ENCODE measurements at regions not wholly inside any gene's neighbourhood (a gene's known extent, or its start where the extent isn't known, plus 50 kb on each side); places are given as distances from the start of the nearest gene placed in this dataset.
"Not testable (repeated sequence)": the region's sequence is repeated elsewhere in the genome, so short reads cannot be mapped to it uniquely, and the experiment has no call there.

DNA sequence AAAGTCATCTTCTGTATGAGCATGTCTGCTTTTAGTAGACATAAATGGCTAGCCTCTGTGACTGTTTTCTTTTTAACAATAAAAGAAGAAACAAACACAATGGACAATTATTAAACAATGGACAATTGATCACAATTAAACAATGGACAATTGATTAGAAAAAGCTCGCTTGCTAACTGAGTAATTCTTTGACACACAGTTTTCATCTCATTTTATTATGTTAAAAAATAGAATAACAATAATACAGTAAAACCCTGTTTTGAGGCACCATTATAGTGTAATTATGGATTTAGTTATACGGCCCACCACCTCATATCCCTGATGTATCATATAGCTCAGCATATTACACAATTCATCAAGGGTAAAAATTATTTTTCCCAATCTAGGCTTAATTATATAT is 989.0 kb downstream of the LTN1 start:
- not testable (repeated sequence) for DNase-seq (ENCODE audit: low read depth in 2 of 2)

DNA sequence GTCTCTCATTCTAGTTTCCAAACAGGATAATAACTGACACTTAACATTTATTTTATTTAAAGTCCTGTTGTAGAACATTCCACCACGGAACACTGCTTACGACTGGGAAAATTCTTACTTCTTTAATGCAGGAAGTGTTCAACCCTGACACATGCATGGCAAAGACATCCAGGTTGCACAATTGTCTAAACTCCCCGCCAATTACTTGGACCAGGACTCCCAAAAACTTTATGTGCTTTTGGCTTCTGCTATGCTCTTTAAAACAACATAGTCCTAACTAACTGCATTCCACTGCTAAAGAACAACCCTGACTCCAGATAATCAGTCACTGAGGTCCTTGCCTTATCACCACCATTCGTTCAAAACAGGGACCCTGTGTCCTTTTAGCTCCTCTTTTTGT is 995.8 kb downstream of the LTN1 start:
- DNase-seq (ENCODE audit: low read depth in 2 of 2) = not testable (repeated sequence)

DNA sequence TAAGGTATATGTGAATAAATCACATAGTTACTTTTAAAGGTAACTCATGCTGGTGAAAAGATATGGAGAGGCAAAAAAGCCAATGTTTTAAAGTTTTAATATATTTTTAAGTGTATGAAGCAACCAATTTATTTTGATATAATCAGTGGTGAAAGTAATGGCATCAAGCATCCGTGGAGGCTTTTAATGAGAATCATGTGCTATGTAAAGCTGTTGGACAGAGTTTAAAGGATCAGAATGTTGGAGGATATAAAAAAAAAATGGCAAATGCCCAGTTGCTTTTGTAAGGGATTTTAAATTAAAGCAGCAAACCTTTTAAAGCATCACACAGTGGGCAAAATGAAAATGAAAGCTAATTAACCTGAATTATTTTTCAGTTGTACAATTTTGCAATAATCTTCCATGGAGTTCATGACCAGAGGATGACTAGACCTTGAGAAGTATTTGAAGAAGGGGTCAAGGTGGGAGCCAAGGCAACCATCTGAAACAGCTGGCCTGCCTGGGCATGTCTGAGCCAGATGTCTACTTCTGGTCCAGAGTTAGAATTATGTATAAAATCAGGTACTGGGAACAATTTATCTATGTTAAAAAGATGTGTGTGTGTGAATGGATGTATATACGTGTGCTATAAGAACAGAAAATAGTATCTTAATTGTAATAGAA is 1007.9 kb downstream of the LTN1 start:
- not testable (repeated sequence) for DNase-seq (ENCODE audit: low read depth in 2 of 2)

DNA sequence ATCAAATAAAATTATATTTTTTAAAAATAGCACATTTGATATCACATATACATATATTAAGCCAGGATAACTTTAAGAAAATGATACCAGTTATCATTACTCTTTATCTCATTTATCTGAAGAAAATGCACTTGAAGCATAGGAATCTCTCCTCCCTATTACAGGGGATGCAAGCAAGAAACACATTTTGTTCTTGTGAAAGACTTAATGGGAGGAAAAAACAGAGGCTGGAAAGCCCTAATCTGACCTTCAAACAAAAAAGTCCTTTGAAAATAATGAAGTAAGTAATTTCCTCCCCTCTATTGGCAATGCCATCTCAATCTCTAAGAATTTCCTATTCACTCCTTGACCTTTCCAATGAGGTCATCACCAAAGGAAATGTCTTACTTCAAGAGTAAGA is 1012.6 kb upstream of the ADAMTS5 start:
- DNase-seq (ENCODE audit: low read depth in 2 of 2) = not testable (repeated sequence)

DNA sequence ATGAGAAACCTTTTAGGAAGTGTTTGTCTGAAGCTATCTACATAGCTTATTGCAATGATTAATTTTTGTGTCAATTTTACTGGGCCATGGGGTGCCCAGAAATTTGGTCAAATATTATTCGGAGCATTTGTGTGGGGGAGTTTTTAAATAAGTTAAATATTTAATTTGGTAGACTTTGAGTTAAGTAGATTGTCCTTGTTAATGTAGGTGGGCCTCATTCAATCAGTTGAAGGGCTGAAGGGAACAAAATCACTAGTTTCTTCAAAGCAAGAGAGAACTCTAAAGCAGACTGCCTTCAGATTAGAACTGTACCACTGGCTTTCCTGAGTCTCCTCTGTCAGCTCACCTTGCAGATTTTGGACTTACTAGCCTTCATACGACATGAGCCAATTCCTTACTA is 1008.6 kb upstream of the ADAMTS5 start:
- no peak for DNase-seq (ENCODE audit: low read depth in 2 of 2)

DNA sequence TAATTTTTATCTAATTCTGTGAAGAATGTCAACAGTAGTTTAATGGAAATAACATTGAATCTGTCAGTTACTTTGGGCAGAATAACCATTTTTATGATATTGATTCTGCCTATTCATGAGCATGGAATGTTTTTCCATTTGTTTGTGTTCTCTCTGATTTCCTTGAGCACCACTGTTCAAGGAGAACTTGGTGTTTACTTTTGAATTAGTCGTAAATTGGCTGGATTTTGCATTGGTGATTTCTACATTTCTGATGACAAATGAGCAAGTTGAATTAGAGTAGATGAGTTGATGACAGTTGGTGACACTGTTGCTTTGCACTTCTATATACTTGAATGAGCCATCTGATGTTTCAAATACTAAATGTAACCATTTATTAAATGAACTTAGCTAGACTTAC is 1007.3 kb upstream of the ADAMTS5 start:
- not testable (repeated sequence) for DNase-seq (ENCODE audit: low read depth in 2 of 2)

DNA sequence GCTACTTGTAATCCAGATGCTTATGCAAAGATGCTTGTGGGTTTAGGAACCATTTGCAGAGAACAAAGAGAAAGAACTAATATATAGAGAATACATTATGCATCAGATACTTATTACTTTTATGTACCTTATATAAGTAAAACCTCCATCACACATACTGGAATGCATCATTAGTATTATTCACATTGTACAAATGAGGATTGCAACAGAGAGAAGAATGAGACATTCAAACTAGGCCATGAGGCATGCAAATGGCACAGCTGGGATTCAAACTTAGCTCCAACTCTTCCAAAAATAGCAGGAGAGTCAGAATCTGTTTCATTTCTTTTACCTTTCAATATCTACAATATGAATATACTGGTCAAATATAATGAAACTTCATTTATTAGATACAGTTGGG is 1001.4 kb upstream of the ADAMTS5 start:
- DNase-seq (ENCODE audit: low read depth in 2 of 2) = not testable (repeated sequence)

DNA sequence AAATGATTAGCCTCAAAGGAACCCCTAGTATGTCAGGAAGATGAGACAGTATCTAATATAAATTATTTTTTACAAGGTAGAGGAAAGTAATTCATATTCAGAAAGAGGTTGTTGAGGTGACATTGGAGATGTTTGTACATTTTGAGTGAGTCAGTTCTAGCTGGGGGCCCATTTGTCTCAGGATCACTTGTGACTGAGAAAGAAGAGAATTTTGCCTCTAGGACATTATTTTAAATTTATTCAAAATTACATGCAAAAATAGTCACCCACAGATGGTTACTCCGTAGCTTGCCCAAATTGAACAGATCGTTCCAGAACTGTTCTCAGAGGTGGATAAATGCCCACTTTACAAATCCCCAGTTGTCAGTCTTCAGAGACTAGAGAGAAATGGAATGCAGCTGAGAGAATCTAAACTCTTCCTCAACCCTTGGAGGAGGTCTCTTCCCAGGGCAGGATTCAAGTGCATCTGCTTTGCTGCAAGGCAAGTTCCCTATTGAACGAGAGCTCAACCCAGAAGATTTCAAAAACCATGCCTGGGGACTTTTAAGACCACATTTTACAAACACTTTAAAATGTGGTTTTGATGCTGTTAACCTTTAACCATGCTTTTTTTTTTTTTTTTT is 987.8 kb upstream of the ADAMTS5 start:
- DNase-seq (ENCODE audit: low read depth in 2 of 2) = no peak

DNA sequence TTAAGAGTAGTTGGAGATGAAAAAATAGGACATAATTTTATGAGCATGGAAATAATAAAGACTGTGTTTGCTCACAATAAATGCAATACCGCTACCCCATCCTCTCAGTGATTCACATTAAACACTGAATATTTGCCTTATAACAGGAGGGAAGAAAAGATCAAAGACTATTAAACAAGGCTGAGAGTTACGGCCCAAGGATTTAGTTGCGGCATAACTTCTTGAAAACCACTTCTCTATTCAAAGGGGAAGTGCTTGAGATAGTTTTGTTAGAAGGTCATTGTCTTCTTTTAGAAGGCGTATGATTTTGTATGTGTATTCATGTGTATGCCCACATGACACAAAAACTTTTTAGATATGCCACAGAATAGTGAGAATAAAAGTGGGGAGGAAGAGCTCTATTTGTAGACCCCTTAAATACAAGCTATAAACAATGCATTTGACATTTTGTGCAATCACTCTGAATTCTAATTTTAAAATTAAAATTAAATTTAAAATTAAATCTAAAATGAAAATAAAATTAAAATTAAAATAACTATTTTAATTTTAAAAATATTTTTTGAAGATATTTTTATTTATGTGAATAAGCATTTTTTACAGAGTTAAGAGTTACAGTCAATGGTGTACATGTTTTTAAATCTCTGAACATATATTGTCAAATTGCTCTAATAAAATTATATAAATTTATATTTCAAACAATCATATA is 986.6 kb upstream of the ADAMTS5 start:
- no peak for DNase-seq (ENCODE audit: low read depth in 2 of 2)

DNA sequence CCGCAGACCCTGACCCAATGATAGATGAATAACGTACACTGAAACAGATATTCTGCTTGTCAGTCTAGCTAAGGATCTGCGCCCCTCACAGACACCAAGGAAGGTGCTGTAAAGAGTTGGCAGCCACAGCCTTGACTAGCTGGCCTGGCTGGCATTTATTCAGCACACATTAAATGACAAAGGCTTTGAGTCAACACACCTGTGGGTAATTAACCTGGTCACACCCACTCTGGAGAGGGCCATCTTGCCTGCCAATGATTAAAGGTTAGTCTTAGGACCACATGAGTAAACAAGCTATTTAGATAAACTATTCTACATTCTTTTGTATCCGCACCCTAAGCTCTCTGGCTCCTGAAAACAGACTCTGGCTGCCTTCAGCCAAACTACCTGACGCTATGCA is 982.2 kb upstream of the ADAMTS5 start:
- DNase-seq (ENCODE audit: low read depth in 2 of 2) = not testable (repeated sequence)

DNA sequence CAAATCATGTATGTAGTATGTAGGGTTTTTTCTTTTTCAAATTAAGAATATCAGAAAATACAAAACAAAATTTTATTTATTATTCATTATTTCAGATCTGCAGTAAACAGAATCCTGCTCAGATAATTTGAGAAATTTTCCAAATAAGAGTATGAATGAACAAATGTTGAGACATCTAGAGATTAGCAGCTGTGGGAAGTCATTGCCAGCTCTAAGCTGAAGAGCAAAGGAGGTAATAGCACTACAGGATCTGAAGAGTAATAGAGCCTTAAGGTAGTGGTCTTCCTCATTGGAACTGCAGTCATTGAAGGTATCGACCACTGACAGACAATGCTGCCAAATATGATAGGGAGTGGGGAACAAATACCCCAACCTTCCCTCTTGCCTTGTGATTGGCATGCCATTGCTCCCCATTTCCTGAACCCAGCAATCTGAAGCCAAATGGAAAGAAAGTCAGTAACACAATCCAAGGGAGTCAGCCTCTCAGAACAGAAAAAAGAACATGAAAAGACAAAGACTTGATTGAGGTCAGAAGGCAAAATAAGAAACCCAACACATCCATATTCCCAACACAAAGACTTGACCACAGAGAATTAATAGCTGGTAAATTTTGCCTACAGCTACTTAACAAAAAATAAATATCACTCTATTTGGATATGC is 963.4 kb upstream of the ADAMTS5 start:
- not testable (repeated sequence) for DNase-seq (ENCODE audit: low read depth in 2 of 2)

DNA sequence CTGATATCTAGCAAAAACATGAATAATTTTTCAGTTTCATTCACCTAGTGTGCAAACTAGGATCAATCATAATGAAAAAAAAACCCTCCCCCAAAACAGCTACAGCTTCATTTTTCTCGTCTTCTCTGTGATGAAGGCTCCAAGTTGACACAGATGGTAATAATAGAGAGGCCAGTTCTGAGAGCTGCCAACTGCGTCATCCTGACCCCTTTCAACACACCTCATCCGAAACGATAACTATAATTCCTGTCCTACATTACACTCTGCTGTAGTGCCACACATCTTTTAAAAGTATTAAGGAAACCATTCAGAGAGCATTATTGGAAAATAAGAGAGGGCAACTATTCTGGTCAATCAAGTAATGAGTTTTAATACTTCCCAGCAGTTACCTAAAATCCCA is 962.3 kb upstream of the ADAMTS5 start:
- not testable (repeated sequence) for DNase-seq (ENCODE audit: low read depth in 2 of 2)

DNA sequence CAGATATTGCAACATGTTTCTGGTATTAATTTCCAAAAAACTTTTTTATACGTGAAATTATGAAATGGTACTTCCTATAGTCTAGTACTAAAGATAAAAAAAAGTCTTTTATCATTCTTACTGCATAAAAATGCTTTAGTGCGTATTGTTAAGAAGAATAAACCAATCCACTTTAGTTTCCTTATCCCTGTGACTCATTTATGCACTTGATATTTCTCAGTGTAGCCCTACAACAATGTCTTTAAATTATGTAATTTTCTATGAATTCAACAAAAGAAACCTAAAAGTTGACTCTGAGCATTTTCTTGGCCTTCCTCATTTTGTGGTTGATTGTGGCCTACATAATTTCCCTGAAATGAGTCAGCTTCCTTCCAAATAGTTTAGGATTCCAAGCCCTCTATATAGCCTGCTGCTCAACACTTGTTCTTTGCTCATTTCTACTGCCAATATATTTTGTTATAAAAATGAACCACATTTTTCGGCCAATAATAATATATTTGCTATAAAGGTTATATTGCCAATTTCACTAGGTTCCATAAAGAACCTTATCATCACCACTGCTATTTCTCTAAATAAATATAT is 961.7 kb upstream of the ADAMTS5 start:
- DNase-seq (ENCODE audit: low read depth in 2 of 2) = not testable (repeated sequence)

DNA sequence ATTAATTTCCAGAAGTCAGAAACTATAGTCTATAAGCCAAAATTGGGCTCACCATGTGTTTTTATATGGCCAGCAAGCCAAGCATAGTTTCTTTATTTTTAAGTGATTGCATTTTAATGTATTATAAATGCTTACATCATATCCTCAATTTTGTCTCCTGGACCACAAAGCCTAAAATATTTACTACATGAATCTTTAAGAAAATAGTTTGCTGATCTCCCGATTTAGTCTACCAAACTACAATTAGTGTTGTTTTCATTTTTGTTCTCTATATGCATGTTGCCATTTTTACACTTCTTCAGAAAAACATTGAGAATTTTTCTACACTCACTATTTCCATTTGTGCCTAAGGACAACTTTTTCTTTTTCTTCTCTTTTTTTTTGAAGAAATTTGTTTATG is 954.5 kb upstream of the ADAMTS5 start:
- not testable (repeated sequence) for DNase-seq (ENCODE audit: low read depth in 2 of 2)

DNA sequence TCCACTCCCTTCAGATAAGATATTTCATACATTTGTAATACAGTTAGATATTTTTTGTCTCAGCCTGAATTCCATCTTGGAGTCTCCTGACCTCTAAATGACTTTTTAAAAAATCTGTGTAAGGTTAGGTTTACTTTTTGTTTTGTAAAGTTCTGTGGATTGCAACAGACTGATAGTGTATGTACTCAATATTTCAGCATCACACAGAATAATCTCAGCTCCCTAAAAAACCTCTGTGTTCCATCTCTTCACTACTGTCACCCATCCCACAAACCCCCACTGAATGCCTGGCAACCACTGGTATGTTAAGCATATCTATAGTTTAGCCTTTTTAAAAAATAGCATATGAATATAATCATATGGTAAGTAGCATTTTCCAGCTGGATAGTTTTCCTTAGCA is 951.1 kb upstream of the ADAMTS5 start:
- DNase-seq (ENCODE audit: low read depth in 2 of 2) = not testable (repeated sequence)

DNA sequence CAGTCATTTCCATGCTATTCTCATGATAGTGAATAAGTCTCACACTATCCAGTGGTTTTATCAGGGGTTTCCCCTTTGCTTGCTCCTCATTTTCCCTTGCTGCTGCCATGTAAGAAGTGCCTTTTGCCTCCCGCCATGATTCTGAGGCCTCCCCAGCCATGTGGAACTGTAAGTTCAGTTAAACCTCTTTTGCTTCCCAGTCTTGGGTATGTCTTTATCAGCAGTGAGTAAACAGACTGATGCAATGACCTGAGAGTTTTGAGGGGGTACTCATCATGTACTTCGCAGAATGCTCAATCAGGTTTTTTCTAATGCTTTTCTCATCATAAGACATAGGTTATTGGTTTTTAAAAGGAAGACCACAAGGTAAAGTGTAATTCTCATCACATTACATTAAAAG is 949.4 kb upstream of the ADAMTS5 start:
- DNase-seq (ENCODE audit: low read depth in 2 of 2) = not testable (repeated sequence)

DNA sequence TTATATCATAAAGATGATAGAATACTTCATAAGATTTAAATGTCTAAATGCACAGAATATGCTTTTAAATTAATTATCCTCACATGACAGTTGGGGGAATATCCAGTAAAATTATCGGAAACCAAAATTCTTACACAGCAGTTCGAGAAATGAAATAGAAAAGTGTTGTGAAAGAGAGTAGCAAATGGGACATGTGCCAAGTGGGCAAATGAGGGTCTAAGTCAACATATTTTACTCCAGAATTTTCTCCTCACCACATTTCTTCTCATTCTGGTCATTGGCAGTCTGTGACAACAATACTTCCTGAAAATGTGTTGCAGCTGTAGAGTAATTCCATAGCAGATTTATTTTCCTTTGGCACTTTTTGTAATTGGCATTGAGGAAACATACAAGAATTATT is 945.2 kb upstream of the ADAMTS5 start:
- not testable (repeated sequence) for DNase-seq (ENCODE audit: low read depth in 2 of 2)

DNA sequence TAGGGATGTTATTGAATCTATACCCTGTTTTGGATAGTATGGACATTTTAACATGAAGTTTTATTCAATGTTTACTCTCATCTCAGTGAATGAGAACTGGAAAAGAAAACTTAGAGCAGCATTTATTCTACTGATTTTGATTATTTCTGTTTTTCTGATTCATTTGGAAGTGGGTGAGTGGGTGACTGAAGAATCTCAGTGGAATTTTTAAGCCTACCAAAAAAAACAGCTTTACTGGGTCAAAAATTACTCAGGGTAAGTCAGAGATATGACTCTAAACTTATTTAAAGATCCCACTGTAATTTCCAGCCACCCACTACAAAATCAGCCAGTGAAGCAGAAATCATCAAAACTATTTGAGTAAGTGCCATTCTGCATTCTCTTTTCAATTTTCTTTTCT is 942.6 kb upstream of the ADAMTS5 start:
- not testable (repeated sequence) for DNase-seq (ENCODE audit: low read depth in 2 of 2)

DNA sequence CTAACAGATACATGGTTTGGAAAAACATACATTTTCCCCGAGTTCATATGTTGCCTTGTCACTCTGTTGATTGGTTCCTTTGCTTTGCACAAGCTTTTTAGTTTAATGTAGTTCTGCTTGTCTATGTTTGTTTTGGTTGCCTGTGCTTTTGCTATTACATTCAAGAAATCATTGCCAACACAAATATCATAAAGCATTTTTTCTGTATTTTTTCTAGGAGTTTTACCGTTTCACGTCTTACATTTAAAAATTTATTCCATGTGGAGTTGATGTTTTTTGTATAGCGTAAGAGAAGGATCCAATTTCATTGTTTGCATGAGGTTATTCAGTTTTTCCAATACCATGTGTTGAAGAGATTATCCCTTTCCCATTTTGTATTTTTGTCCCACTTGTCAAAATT is 941.9 kb upstream of the ADAMTS5 start:
- DNase-seq (ENCODE audit: low read depth in 2 of 2) = not testable (repeated sequence)

DNA sequence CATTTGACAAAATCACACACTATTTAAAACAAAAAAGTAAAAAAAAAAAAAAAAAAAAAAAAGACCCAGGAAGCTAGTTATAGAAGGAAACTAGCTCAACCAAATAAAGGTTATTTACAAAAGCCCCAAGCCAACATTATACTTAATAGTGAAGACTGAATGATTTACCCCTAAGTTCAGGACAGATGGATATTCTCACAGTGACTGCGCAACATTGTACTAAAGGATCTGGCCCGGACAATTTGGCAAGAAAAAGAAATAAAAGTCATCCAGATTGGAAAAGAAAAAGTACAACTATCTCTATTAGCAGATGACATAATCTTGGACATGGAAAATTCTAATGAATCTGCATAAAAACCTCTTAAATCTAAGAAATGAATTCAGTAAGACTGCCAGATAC is 936.0 kb upstream of the ADAMTS5 start:
- DNase-seq (ENCODE audit: low read depth in 2 of 2) = not testable (repeated sequence)

DNA sequence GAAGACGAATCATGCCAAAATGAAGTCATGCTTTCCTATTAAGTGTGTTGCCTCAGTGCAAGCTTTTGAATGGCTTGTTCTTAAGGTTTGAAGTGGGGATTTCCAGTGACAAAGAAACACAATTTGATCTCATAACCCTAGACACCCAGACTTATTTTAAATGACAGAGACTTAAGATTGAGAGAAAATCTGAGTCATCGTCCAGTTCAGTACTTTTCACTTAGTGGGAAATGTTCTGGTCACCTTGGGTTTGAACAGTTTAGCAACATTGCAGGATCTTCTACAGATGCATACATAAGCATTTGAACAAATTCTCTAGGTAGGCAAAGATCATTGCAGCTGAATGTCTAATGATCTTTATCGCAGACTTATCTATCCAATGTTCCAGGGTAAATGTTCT is 926.7 kb upstream of the ADAMTS5 start:
- not testable (repeated sequence) for DNase-seq (ENCODE audit: low read depth in 2 of 2)

DNA sequence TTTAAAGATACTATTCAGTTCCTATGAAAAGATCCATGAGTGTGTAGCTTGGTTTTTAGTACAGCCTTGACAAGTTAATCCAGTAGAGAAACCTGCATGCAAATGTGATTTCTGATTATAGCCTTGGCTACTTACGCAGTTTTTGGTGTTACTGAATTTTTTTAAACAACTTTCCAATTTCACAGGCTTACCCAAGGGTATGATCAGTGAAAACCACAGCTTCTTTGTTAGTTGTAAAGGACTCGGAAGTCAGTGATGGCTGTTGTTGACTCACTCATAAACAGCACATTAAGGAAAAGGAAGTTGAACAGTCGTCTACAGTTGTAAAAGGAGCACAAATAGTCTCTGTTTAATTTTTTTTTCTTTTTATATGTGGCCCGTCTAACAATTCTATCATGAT is 924.6 kb upstream of the ADAMTS5 start:
- DNase-seq (ENCODE audit: low read depth in 2 of 2) = not testable (repeated sequence)

Data from stimulated activated CD8-positive, alpha-beta memory T cell treated with anti-CD3 and anti-CD28 coated beads, Interleukin-2, amount 100 ng/mL, for 48 hours (primary cell).